GM12891 (cell line): ENCODE measurements at regions not wholly inside any gene's neighbourhood (a gene's known extent, or its start where the extent isn't known, plus 50 kb on each side); places are given as distances from the start of the nearest gene placed in this dataset.

Experiments used
- PAX5 ChIP-seq: IDR thresholded peaks from 2 replicates; pipeline ENCODE4 v1.6.1; 2011; ENCODE audit warnings: low read length, moderate library complexity, mild to moderate bottlenecking; ENCODE audit not compliant: insufficient read depth, severe bottlenecking
- POLR2A ChIP-seq: IDR thresholded peaks from 2 replicates; pipeline ENCODE4 v1.6.1; 2011; ENCODE audit warnings: low read depth, low read length, control low read depth
- POLR2AphosphoS5 ChIP-seq: IDR thresholded peaks from 2 replicates; pipeline ENCODE4 v1.6.1; 2011; ENCODE audit warnings: low read depth, low read length, control low read depth
- POU2F2 ChIP-seq: IDR thresholded peaks from 2 replicates; pipeline ENCODE4 v1.6.1; 2011; ENCODE audit warnings: low read depth, mild to moderate bottlenecking, control low read depth, low read length, moderate library complexity
- TAF1 ChIP-seq: IDR thresholded peaks from 2 replicates; pipeline ENCODE4 v1.6.1; 2011; ENCODE audit warnings: low read depth, low read length, control low read depth

DNA sequence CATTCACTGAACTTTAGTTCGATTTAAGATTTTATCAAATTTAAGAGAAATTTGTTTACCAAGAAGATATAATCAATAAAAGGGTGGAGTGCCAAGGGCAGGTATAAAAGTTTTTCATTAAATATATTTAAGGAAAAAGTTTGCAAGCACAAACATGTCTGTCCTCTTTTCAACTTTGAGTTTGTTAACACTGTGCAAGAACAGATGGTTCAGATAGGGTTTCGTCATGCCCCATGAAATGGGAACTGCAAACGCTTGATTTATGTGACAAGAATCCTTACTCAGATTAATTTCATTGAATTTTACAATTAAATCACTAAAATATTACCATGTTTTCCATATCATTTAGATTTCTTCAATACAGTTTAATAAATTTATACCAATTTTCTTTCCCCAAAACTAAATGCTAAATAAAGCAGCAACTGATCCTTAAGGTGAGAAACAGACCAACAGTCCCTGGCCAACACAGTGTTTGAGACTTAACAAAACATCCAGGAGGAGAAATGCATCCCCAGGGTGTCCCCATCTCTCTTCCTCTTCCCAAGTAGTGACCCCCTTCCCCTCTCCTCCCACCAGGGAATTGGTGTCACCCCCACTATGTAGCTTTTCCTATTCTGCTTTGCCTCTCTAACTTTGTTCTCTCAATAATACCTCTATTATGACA is 292.9 kb downstream of the LTN1 start:
- no peak for TF ChIP-seq POLR2A
- no peak for TF ChIP-seq POLR2AphosphoS5
- no peak for TF ChIP-seq TAF1
- no peak for TF ChIP-seq POU2F2
- TF ChIP-seq PAX5, result no peak
